Mesenchymal stem cell (in vitro differentiated cells and primary cell): ENCODE measurements at regions not wholly inside any gene's neighbourhood (a gene's known extent, or its start where the extent isn't known, plus 50 kb on each side); places are given as distances from the start of the nearest gene placed in this dataset.
"Not testable (repeated sequence)": the region's sequence is repeated elsewhere in the genome, so short reads cannot be mapped to it uniquely, and the experiment has no call there.

Source experiments
- DNase-seq: peaks from one replicate; pipeline ENCODE4 v3.0.0-alpha.2; 2013
- H2AFZ ChIP-seq: one replicate; pipeline ENCODE4 v1.6.1; 2013; ENCODE audit warnings: low read depth, mild to moderate bottlenecking, control low read depth, inconsistent platforms, low read length, moderate library complexity
- H2AK5ac ChIP-seq: 2 replicates; pipeline ENCODE4 v1.6.1; 2013; ENCODE audit warnings: low read length, moderate library complexity, mild to moderate bottlenecking, inconsistent platforms; ENCODE audit not compliant: severe bottlenecking
- H2BK120ac ChIP-seq: one replicate; pipeline ENCODE4 v1.6.1; 2013; ENCODE audit warnings: low read depth, mild to moderate bottlenecking, inconsistent platforms, low read length, moderate library complexity
- H2BK12ac ChIP-seq, 2 experiments: one replicate each; pipeline ENCODE4 v1.6.1; 2013; ENCODE audit warnings: inconsistent platforms in 2 of 2, low read length in 2 of 2, mild to moderate bottlenecking in 2 of 2, moderate library complexity in 2 of 2, control low read depth in 1 of 2
- H2BK15ac ChIP-seq: one replicate; pipeline ENCODE4 v1.6.1; 2013; ENCODE audit warnings: mild to moderate bottlenecking, low read depth, inconsistent platforms; ENCODE audit not compliant: poor library complexity, severe bottlenecking
- H2BK5ac ChIP-seq: 2 replicates; pipeline ENCODE4 v1.6.1; 2013; ENCODE audit warnings: low read depth, mild to moderate bottlenecking, low read length, control low read depth, inconsistent platforms; ENCODE audit not compliant: poor library complexity, severe bottlenecking
- H3K14ac ChIP-seq, 2 experiments: one replicate each; pipeline ENCODE4 v1.6.1; 2013; ENCODE audit warnings: inconsistent platforms in 2 of 2, low read length in 2 of 2, control low read depth in 1 of 2, mild to moderate bottlenecking in 1 of 2, moderate library complexity in 1 of 2
- H3K18ac ChIP-seq, 2 experiments: one replicate each; pipeline ENCODE4 v1.6.1; 2013; ENCODE audit warnings: inconsistent platforms in 2 of 2, low read length in 2 of 2, control low read depth in 1 of 2, low read depth in 1 of 2, mild to moderate bottlenecking in 1 of 2
- H3K23ac ChIP-seq, 2 experiments: one replicate each; pipeline ENCODE4 v1.6.1; 2013; ENCODE audit warnings: inconsistent platforms in 2 of 2, low read length in 2 of 2, mild to moderate bottlenecking in 2 of 2, moderate library complexity in 2 of 2, control low read depth in 1 of 2
- H3K27ac ChIP-seq: 2 replicates; pipeline ENCODE4 v1.5.1; 2013; ENCODE audit warnings: mild to moderate bottlenecking, moderate library complexity, low read length, control low read depth, inconsistent platforms; ENCODE audit not compliant: poor library complexity, severe bottlenecking
- H3K27me3 ChIP-seq, 2 experiments: 2 replicates each; pipeline versions ENCODE4 v1.6.1 to v1.7.0; 2013; ENCODE audit warnings: low read length in 2 of 2, mild to moderate bottlenecking in 2 of 2, moderate library complexity in 2 of 2, control low read depth in 1 of 2, inconsistent platforms in 1 of 2; ENCODE audit not compliant: control insufficient read depth in 1 of 2, insufficient read depth in 1 of 2
- H3K36me3 ChIP-seq, 2 experiments: 2 replicates each; pipeline versions ENCODE4 v1.6.1 to v1.7.0; 2013; ENCODE audit warnings: low read length in 2 of 2, control low read depth in 1 of 2, inconsistent platforms in 1 of 2, low read depth in 1 of 2, mild to moderate bottlenecking in 1 of 2; ENCODE audit not compliant: insufficient read depth in 2 of 2, control insufficient read depth in 1 of 2
- H3K4ac ChIP-seq, 2 experiments: one replicate each; pipeline ENCODE4 v1.6.1; 2013; ENCODE audit warnings: inconsistent platforms in 2 of 2, low read length in 2 of 2, mild to moderate bottlenecking in 2 of 2, moderate library complexity in 2 of 2, control low read depth in 1 of 2, low read depth in 1 of 2
- H3K4me1 ChIP-seq: 2 replicates; pipeline ENCODE4 v1.6.1; 2013; ENCODE audit warnings: low read depth, low read length, control low read depth; ENCODE audit not compliant: control insufficient read depth, insufficient read depth
- H3K4me2 ChIP-seq: 2 replicates; pipeline ENCODE4 v1.6.1; 2013; ENCODE audit warnings: low read length, mild to moderate bottlenecking, inconsistent platforms; ENCODE audit not compliant: poor library complexity, severe bottlenecking
- H3K4me3 ChIP-seq, 2 experiments: 2 replicates each; pipeline versions ENCODE4 v1.5.1 to v1.7.0; 2013; ENCODE audit warnings: low read length in 2 of 2, mild to moderate bottlenecking in 2 of 2, control low read depth in 1 of 2, low read depth in 1 of 2; ENCODE audit not compliant: insufficient read depth in 1 of 2
- H3K79me1 ChIP-seq: replicated peaks from 2 replicates; pipeline ENCODE4 v1.6.1; 2013; ENCODE audit warnings: mild to moderate bottlenecking, control low read depth, low read length, inconsistent platforms; ENCODE audit not compliant: poor library complexity, severe bottlenecking
- H3K9ac ChIP-seq: 2 replicates; pipeline ENCODE4 v1.7.0; 2013; ENCODE audit warnings: mild to moderate bottlenecking, low read length, moderate library complexity
- H3K9me3 ChIP-seq: 2 replicates; pipeline ENCODE4 v1.7.0; 2013; ENCODE audit warnings: mild to moderate bottlenecking, low read length; ENCODE audit not compliant: control insufficient read depth
- H4K8ac ChIP-seq: one replicate; pipeline ENCODE4 v1.6.1; 2013; ENCODE audit warnings: inconsistent platforms, mild to moderate bottlenecking, low read length, moderate library complexity
- H4K91ac ChIP-seq: one replicate; pipeline ENCODE4 v1.6.1; 2013; ENCODE audit warnings: mild to moderate bottlenecking, low read length, inconsistent platforms
- WGBS: methylation state at CpG from one replicate; pipeline ENCODE4 v1.1.7; 2013; ENCODE audit warnings: mixed read lengths; 5-methylcytosine and 5-hydroxymethylcytosine counted together

GRCh38 chr9:97774673-97775072 is 77.5 kb upstream of the XPA start:
- no peak for DNase-seq
- no peak overlapping the region for H3K14ac ChIP-seq
- H3K79me1 ChIP-seq = no peaks in the 10 kb centered on the region
- H3K9ac ChIP-seq = no peak overlapping the region
- H3K4me2 ChIP-seq = no peak overlapping the region
- peaks cover 36 to 38% of the 10 kb centered on the region in 2 experiments for H3K27me3 ChIP-seq
- H3K4ac ChIP-seq = no peak overlapping the region
- no peak overlapping the region for H2BK5ac ChIP-seq
- H4K91ac ChIP-seq = no peak overlapping the region
- H4K8ac ChIP-seq = no peak overlapping the region
- WGBS = 100% methylated on average over 2 of the region's 3 CpGs
- H2AFZ ChIP-seq = no peak overlapping the region
- no peak overlapping the region for H2BK12ac ChIP-seq
- no peak overlapping the region for H3K23ac ChIP-seq
- no peak overlapping the region for H2BK15ac ChIP-seq
- H2BK120ac ChIP-seq = no peak overlapping the region
- H3K36me3 ChIP-seq = no peaks in the 10 kb centered on the region
- H3K18ac ChIP-seq = no peak overlapping the region
- H3K9me3 ChIP-seq = peaks cover 9% of the 10 kb centered on the region
- H3K4me3 ChIP-seq = no peak overlapping the region
- no peaks in the 10 kb centered on the region for H3K4me1 ChIP-seq
- H2AK5ac ChIP-seq = no peak overlapping the region
- H3K27ac ChIP-seq = no peak overlapping the region

DNA sequence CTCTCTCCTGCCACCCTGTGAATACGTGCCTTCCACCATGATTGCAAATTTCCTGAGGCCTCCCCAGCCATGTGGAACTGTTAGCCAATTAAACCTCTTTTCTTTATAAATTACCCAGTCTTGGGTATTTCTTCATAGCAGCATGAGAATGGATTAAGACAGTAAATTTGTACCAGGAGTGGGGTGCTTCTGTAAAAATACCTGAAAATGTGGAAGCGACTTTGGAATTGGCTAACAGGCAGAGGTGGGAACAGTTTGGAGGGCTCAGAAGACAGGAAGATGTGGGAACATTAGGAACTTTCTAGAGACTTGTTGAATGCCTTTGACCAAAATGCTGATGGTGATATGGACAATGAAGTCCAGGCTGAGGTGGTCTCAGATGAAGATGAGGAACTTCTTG is 74.3 kb upstream of the FOXE1 start:
- H3K4me3 ChIP-seq, H3K4me1 ChIP-seq, H2BK12ac ChIP-seq, H2BK15ac ChIP-seq, H3K27ac ChIP-seq, H3K4me2 ChIP-seq, H3K23ac ChIP-seq, H3K79me1 ChIP-seq, H3K9ac ChIP-seq, H2AFZ ChIP-seq, H3K36me3 ChIP-seq, H4K8ac ChIP-seq, H2AK5ac ChIP-seq, H2BK5ac ChIP-seq, H4K91ac ChIP-seq, H3K4ac ChIP-seq, DNase-seq, H2BK120ac ChIP-seq, H3K14ac ChIP-seq, H3K18ac ChIP-seq, H3K9me3 ChIP-seq: not testable (repeated sequence)
- 72% methylated on average over 1 of the region's 2 CpGs for WGBS
- peaks cover 14 to 18% of the 10 kb centered on the region in 2 experiments for H3K27me3 ChIP-seq

- H3K36me3 ChIP-seq = no peaks in the 10 kb centered on the region
- WGBS = 87% methylated on average over 2 of the region's 2 CpGs
- no peak overlapping the region for H2AFZ ChIP-seq
- no peak overlapping the region for H3K4me3 ChIP-seq
- no peak overlapping the region for H3K14ac ChIP-seq
- no peak overlapping the region for H3K4ac ChIP-seq
- H3K9ac ChIP-seq = no peak overlapping the region
- no peak overlapping the region for H2AK5ac ChIP-seq
- H3K79me1 ChIP-seq = no peaks in the 10 kb centered on the region
- no peak for DNase-seq
- H2BK5ac ChIP-seq = no peak overlapping the region
- no peak overlapping the region for H3K27ac ChIP-seq
- H3K27me3 ChIP-seq = peaks cover 17 to 26% of the 10 kb centered on the region in 2 experiments
- no peak overlapping the region for H3K4me2 ChIP-seq
- H3K4me1 ChIP-seq = no peaks in the 10 kb centered on the region
- H2BK12ac ChIP-seq = no peak overlapping the region
- no peak overlapping the region for H4K8ac ChIP-seq
- no peak overlapping the region for H2BK15ac ChIP-seq
- no peak overlapping the region for H4K91ac ChIP-seq
- H2BK120ac ChIP-seq = no peak overlapping the region
- H3K18ac ChIP-seq = no peak overlapping the region
- no peak overlapping the region for H3K23ac ChIP-seq
- peaks cover 9% of the 10 kb centered on the region for H3K9me3 ChIP-seq
Observed at GRCh38 chr9:97779608-97780007, 73.4 kb upstream of the FOXE1 start.

DNA sequence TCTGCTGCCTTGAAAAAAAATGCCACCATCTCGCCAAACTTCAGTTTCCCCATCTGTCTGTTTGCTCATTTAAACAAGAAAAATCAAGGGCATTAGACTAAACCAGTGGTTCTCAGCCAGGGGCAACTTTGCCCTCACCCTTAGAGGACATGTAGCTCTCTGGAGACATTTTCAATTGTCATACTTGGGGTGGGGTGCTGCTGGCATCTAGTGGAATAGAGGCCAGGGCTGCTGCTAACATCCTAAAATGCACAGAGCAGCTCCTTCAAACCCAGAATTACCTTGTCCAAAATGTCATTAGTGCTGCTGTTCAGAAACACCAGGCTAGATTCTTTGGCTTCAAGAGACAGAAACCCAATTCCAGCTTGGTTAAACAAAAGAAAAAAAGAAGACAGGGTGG is 71.1 kb upstream of the FOXE1 start:
- Histone ChIP-seq H3K36me3 (no peaks in the 10 kb centered on the region), H3K9ac (no peak overlapping the region), H3K23ac (no peak overlapping the region), H3K4me3 (no peak overlapping the region), H3K9me3 (peaks cover 9% of the 10 kb centered on the region), H3K4ac (no peak overlapping the region), H3K14ac (no peak overlapping the region), H2BK5ac (no peak overlapping the region), H4K91ac (no peak overlapping the region), H3K27ac (no peak overlapping the region), H3K27me3 (peaks cover 17 to 26% of the 10 kb centered on the region in 2 experiments), H4K8ac (no peak overlapping the region), H2BK15ac (no peak overlapping the region), H3K18ac (no peak overlapping the region), H3K4me1 (no peaks in the 10 kb centered on the region), H2BK120ac (no peak overlapping the region), H3K4me2 (no peak overlapping the region), H3K79me1 (no peaks in the 10 kb centered on the region), H2BK12ac (no peak overlapping the region), H2AFZ (no peak overlapping the region), H2AK5ac (no peak overlapping the region)
- WGBS = 71% methylated on average over 1 of the region's 1 CpG
- no peak for DNase-seq
